ENCODE measurements at regions not wholly inside any gene's neighbourhood (a gene's known extent, or its start where the extent isn't known, plus 50 kb on each side); places are given as distances from the start of the nearest gene placed in this dataset.

- no peak for DNase-seq (ENCODE audit: low read depth in 3 of 3, low spot score in 2 of 3)
These were observed 146.5 kb downstream of the SYK start for GRCh38 chr9:90948156-90948555.

- DNase-seq (ENCODE audit: low read depth in 3 of 3, low spot score in 2 of 3) = no peak
These were observed 149.0 kb downstream of the SYK start for GRCh38 chr9:90950600-90950999.

GRCh38 chr9:90953200-90953599 is 151.6 kb downstream of the SYK start:
- DNase-seq (ENCODE audit: low read depth in 3 of 3, low spot score in 2 of 3) = no peak

- no peak for DNase-seq (ENCODE audit: low read depth in 3 of 3, low spot score in 2 of 3)
These were observed 152.2 kb downstream of the SYK start for GRCh38 chr9:90953805-90954204.

GRCh38 chr9:90956026-90956810 is 154.6 kb downstream of the SYK start:
- DNase-seq (ENCODE audit: low read depth in 3 of 3, low spot score in 2 of 3) = no peak

GRCh38 chr9:90958328-90958727 is 156.7 kb downstream of the SYK start:
- no peak for DNase-seq (ENCODE audit: low read depth in 3 of 3, low spot score in 2 of 3)

- DNase-seq (ENCODE audit: low read depth in 3 of 3, low spot score in 2 of 3) = no peak
These were observed 159.3 kb downstream of the SYK start for GRCh38 chr9:90960941-90961340.

GRCh38 chr9:90961375-90961774 is 159.8 kb downstream of the SYK start:
- no peak for DNase-seq (ENCODE audit: low read depth in 3 of 3, low spot score in 2 of 3)

- DNase-seq (ENCODE audit: low read depth in 3 of 3, low spot score in 2 of 3) = no peak
These were observed 162.7 kb downstream of the SYK start for GRCh38 chr9:90964101-90965020.

GRCh38 chr9:90965226-90966030 is 163.8 kb downstream of the SYK start:
- no peak for DNase-seq (ENCODE audit: low read depth in 3 of 3, low spot score in 2 of 3)

- no peak for DNase-seq (ENCODE audit: low read depth in 3 of 3, low spot score in 2 of 3)
These were observed 164.3 kb downstream of the SYK start for GRCh38 chr9:90966031-90966290.

- DNase-seq (ENCODE audit: low read depth in 3 of 3, low spot score in 2 of 3) = no peak
These were observed 165.0 kb downstream of the SYK start for GRCh38 chr9:90966480-90967144.

- DNase-seq (ENCODE audit: low read depth in 3 of 3, low spot score in 2 of 3) = no peak
These were observed 165.5 kb downstream of the SYK start for GRCh38 chr9:90967145-90967538.

GRCh38 chr9:90969021-90969675 is 167.5 kb downstream of the SYK start:
- DNase-seq (ENCODE audit: low read depth in 3 of 3, low spot score in 2 of 3) = no peak

- no peak for DNase-seq (ENCODE audit: low read depth in 3 of 3, low spot score in 2 of 3)
These were observed 169.0 kb downstream of the SYK start for GRCh38 chr9:90970608-90971007.

- no peak for DNase-seq (ENCODE audit: low read depth in 3 of 3, low spot score in 2 of 3)
These were observed 170.4 kb downstream of the SYK start for GRCh38 chr9:90972057-90972456.

- no peak for DNase-seq (ENCODE audit: low read depth in 3 of 3, low spot score in 2 of 3)
These were observed 172.4 kb downstream of the SYK start for GRCh38 chr9:90974016-90974415.

GRCh38 chr9:90974643-90975245 is 173.1 kb downstream of the SYK start:
- DNase-seq (ENCODE audit: low read depth in 3 of 3, low spot score in 2 of 3) = no peak

GRCh38 chr9:90975781-90976538 is 174.3 kb downstream of the SYK start:
- no peak for DNase-seq (ENCODE audit: low read depth in 3 of 3, low spot score in 2 of 3)
